ENCODE measurements at regions not wholly inside any gene's neighbourhood (a gene's known extent, or its start where the extent isn't known, plus 50 kb on each side); places are given as distances from the start of the nearest gene placed in this dataset.

GRCh38 chr11:29959488-29959887 is 57.3 kb downstream of the KCNA4 start:
- H2AFZ ChIP-seq (ENCODE audit: low read depth, low read length, poor library complexity, severe bottlenecking), result no peak overlapping the region
- H3K4me2 ChIP-seq (ENCODE audit: low read length), result no peak overlapping the region
- H3K4me3 ChIP-seq (replicated peaks in 1 of 2; ENCODE audit: low read depth in 1 of 2, low read length in 2 of 2), result no peak overlapping the region
- no peaks in the 10 kb centered on the region for H3K79me2 ChIP-seq (ENCODE audit: insufficient read depth, low read length)
- H3K4me1 ChIP-seq (ENCODE audit: control insufficient read depth in 1 of 2, insufficient read depth in 2 of 2, low read length in 2 of 2), result no peaks in the 10 kb centered on the region
- no peak for DNase-seq (ENCODE audit: low read depth, low spot score)
- ATAC-seq, result no peak
- BruUV-seq (replicated peaks), result no TSS peak
- CTCF ChIA-PET, result no interaction called here
- H3K9ac ChIP-seq (ENCODE audit: low read length), result no peak overlapping the region
- RAD21 ChIA-PET (ENCODE audit: low non-redundant PET in 1 of 2, low total read pairs in 2 of 2, uncharacterized antibody in 2 of 2, unreplicated experiment in 2 of 2), result no interaction called here
- no peaks in the 10 kb centered on the region for H3K27me3 ChIP-seq (ENCODE audit: insufficient read depth, low read length)
- H3K9me2 ChIP-seq (ENCODE audit: insufficient read depth), result no peaks in the 10 kb centered on the region
- POLR2A ChIA-PET, result no interaction called here
- H4K20me1 ChIP-seq (ENCODE audit: insufficient read depth), result no peaks in the 10 kb centered on the region
- TF ChIP-seq RAD21 (IDR thresholded peaks at IDR 0.05; ENCODE audit: low read depth) (no peak), CBX3 (IDR thresholded peaks at IDR 0.05; ENCODE audit: low read depth) (no peak), EZH2phosphoT487 (IDR thresholded peaks at IDR 0.05; ENCODE audit: borderline replicate concordance) (no peak), CTCF (IDR thresholded peaks at IDR 0.05 in 2 of 3, conservative IDR thresholded peaks at IDR 0.05 in 1 of 3; ENCODE audit: borderline replicate concordance in 1 of 3, insufficient read depth in 1 of 3, low read depth in 2 of 3, low read length in 2 of 3) (no peak)
- intact Hi-C loops (cut with micrococcal nuclease), result no loop called here
- H3K36me3 ChIP-seq (ENCODE audit: control insufficient read depth in 1 of 2, insufficient read depth in 2 of 2, low read length in 2 of 2), result no peaks in the 10 kb centered on the region
- peaks cover 0 to 9% of the 10 kb centered on the region in 2 experiments; a peak in 2 of 4 replicates for H3K9me3 ChIP-seq (ENCODE audit: control insufficient read depth in 1 of 2, insufficient read depth in 1 of 2, low read depth in 1 of 2, low read length in 2 of 2)
- H3K27ac ChIP-seq (ENCODE audit: low read depth, low read length), result no peak overlapping the region

- RAD21 ChIA-PET (ENCODE audit: low non-redundant PET in 1 of 2, low total read pairs in 2 of 2, uncharacterized antibody in 2 of 2, unreplicated experiment in 2 of 2), result no interaction called here
- no peak overlapping the region for H3K9ac ChIP-seq (ENCODE audit: low read length)
- no peaks in the 10 kb centered on the region for H4K20me1 ChIP-seq (ENCODE audit: insufficient read depth)
- H3K79me2 ChIP-seq (ENCODE audit: insufficient read depth, low read length), result no peaks in the 10 kb centered on the region
- ATAC-seq (no peak), DNase-seq (ENCODE audit: low read depth, low spot score) (no peak)
- POLR2A ChIA-PET, result no interaction called here
- H3K36me3 ChIP-seq (ENCODE audit: control insufficient read depth in 1 of 2, insufficient read depth in 2 of 2, low read length in 2 of 2), result no peaks in the 10 kb centered on the region
- CTCF ChIA-PET, result no interaction called here
- no peak overlapping the region for H2AFZ ChIP-seq (ENCODE audit: low read depth, low read length, poor library complexity, severe bottlenecking)
- no TSS peak for BruUV-seq (replicated peaks)
- no peaks in the 10 kb centered on the region for H3K27me3 ChIP-seq (ENCODE audit: insufficient read depth, low read length)
- H3K27ac ChIP-seq (ENCODE audit: low read depth, low read length), result no peak overlapping the region
- no peak overlapping the region for H3K4me2 ChIP-seq (ENCODE audit: low read length)
- peaks cover 0 to 9% of the 10 kb centered on the region in 2 experiments; a peak in 1 of 4 replicates for H3K9me3 ChIP-seq (ENCODE audit: control insufficient read depth in 1 of 2, insufficient read depth in 1 of 2, low read depth in 1 of 2, low read length in 2 of 2)
- no peak overlapping the region for H3K4me3 ChIP-seq (replicated peaks in 1 of 2; ENCODE audit: low read depth in 1 of 2, low read length in 2 of 2)
- no peaks in the 10 kb centered on the region for H3K4me1 ChIP-seq (ENCODE audit: control insufficient read depth in 1 of 2, insufficient read depth in 2 of 2, low read length in 2 of 2)
- intact Hi-C loops (cut with micrococcal nuclease), result no loop called here
- no peaks in the 10 kb centered on the region for H3K9me2 ChIP-seq (ENCODE audit: insufficient read depth)
- TF ChIP-seq FOSL1 (IDR thresholded peaks at IDR 0.05; ENCODE audit: low read depth) (no peak), EZH2phosphoT487 (IDR thresholded peaks at IDR 0.05; ENCODE audit: borderline replicate concordance) (no peak), POLR2AphosphoS5 (IDR thresholded peaks at IDR 0.05; ENCODE audit: low read depth, low read length) (no peak), YY1 (IDR thresholded peaks at IDR 0.05; ENCODE audit: extremely low read depth, insufficient replicate concordance, low read depth, low read length) (no peak), EGR1 (IDR thresholded peaks at IDR 0.05; ENCODE audit: low read depth) (no peak), ATF3 (IDR thresholded peaks at IDR 0.05) (no peak), RAD21 (IDR thresholded peaks at IDR 0.05; ENCODE audit: low read depth) (no peak), ELF1 (IDR thresholded peaks at IDR 0.05; ENCODE audit: borderline replicate concordance, low read depth) (no peak), CTCF (IDR thresholded peaks at IDR 0.05 in 2 of 3, conservative IDR thresholded peaks at IDR 0.05 in 1 of 3; ENCODE audit: borderline replicate concordance in 1 of 3, insufficient read depth in 1 of 3, low read depth in 2 of 3, low read length in 2 of 3) (no peak), ZBTB33 (IDR thresholded peaks at IDR 0.05; ENCODE audit: extremely low read depth, insufficient replicate concordance, low read length) (no peak), SRF (IDR thresholded peaks at IDR 0.05; ENCODE audit: low read depth) (no peak), EZH2 (IDR thresholded peaks at IDR 0.05) (no peak), JUND (IDR thresholded peaks at IDR 0.05) (no peak)
These were observed 59.4 kb downstream of the KCNA4 start for GRCh38 chr11:29957431-29957830.
